ENCODE measurements at regions not wholly inside any gene's neighbourhood (a gene's known extent, or its start where the extent isn't known, plus 50 kb on each side); places are given as distances from the start of the nearest gene placed in this dataset.

GRCh38 chr15:39040861-39041260, 476.2 kb upstream of the RASGRP1 start:
- TF ChIP-seq POLR2AphosphoS5 (IDR thresholded peaks at IDR 0.05; ENCODE audit: insufficient read depth, low read depth, low read length) (no peak), POLR2A (IDR thresholded peaks at IDR 0.05; ENCODE audit: low read depth, low read length) (no peak), EZH2 (IDR thresholded peaks at IDR 0.05; ENCODE audit: borderline replicate concordance, low read depth, low read length, severe bottlenecking) (no peak), CTCF (IDR thresholded peaks at IDR 0.05; ENCODE audit: extremely low read depth in 1 of 2, insufficient read depth in 1 of 2, low read depth in 1 of 2, low read length in 2 of 2) (no peak), GATA2 (IDR thresholded peaks at IDR 0.05; ENCODE audit: insufficient read depth, insufficient read length, low read depth, low read length) (no peak), MYC (IDR thresholded peaks at IDR 0.05; ENCODE audit: low read depth, low read length) (no peak), MAX (IDR thresholded peaks at IDR 0.05; ENCODE audit: insufficient read depth, insufficient read length) (no peak), JUN (IDR thresholded peaks at IDR 0.05; ENCODE audit: borderline replicate concordance, insufficient read depth, insufficient read length, low read depth) (no peak)

All from endothelial cell of umbilical vein (primary cell).